ENCODE measurements at regions not wholly inside any gene's neighbourhood (a gene's known extent, or its start where the extent isn't known, plus 50 kb on each side); places are given as distances from the start of the nearest gene placed in this dataset.

- no peak overlapping the region for H2AK5ac ChIP-seq (ENCODE audit: low read length)
- no peak overlapping the region for H4K5ac ChIP-seq (ENCODE audit: low read length)
- no peak overlapping the region for H3K23ac ChIP-seq (ENCODE audit: low read length)
- no peak overlapping the region for H2BK15ac ChIP-seq (replicated peaks; ENCODE audit: low read depth)
- H2BK5ac ChIP-seq (ENCODE audit: low read length): no peak overlapping the region
- H3K36me3 ChIP-seq (ENCODE audit: control insufficient read depth, insufficient read depth, low read length): no peaks in the 10 kb centered on the region
- no peak overlapping the region for H3K9ac ChIP-seq (ENCODE audit: low read length)
- H3K27ac ChIP-seq (ENCODE audit: low read depth, low read length): no peak overlapping the region
- H2BK120ac ChIP-seq (ENCODE audit: low read depth, low read length): no peak overlapping the region
- H3K4me3 ChIP-seq (ENCODE audit: low read length): no peak overlapping the region
- H3K4me1 ChIP-seq (ENCODE audit: control insufficient read depth, low read depth, low read length): no peaks in the 10 kb centered on the region
- no peak overlapping the region for H4K8ac ChIP-seq (ENCODE audit: low read depth, low read length)
- H3K18ac ChIP-seq (ENCODE audit: low read length): no peak overlapping the region
- H3K56ac ChIP-seq (ENCODE audit: low read length): no peak overlapping the region
- no peak overlapping the region for H3K4ac ChIP-seq (ENCODE audit: low read depth, low read length)
- no peak overlapping the region for H3K4me2 ChIP-seq (ENCODE audit: low read length)
- no peaks in the 10 kb centered on the region for H3K79me1 ChIP-seq (ENCODE audit: low read length)
- DNase-seq: no peak
- H3K27me3 ChIP-seq (ENCODE audit: insufficient read depth, low read length, poor library complexity): no peaks in the 10 kb centered on the region
- no peaks in the 10 kb centered on the region for H3K79me2 ChIP-seq (ENCODE audit: control insufficient read depth, insufficient read depth, low read length)
Observed at GRCh38 chr14:40523123-40523522, 1083.6 kb upstream of the LRFN5 start.

GRCh38 chr14:40494483-40494882, 1062.2 kb upstream of the FBXO33 start:
- no peak overlapping the region for H3K9ac ChIP-seq (ENCODE audit: low read length)
- H4K8ac ChIP-seq (ENCODE audit: low read depth, low read length): no peak overlapping the region
- H3K4me2 ChIP-seq (ENCODE audit: low read length): no peak overlapping the region
- no peaks in the 10 kb centered on the region for H3K4me1 ChIP-seq (ENCODE audit: control insufficient read depth, low read depth, low read length)
- H2BK120ac ChIP-seq (ENCODE audit: low read depth, low read length): no peak overlapping the region
- H3K27ac ChIP-seq (ENCODE audit: low read depth, low read length): no peak overlapping the region
- H3K36me3 ChIP-seq (ENCODE audit: control insufficient read depth, insufficient read depth, low read length): no peaks in the 10 kb centered on the region
- H3K23ac ChIP-seq (ENCODE audit: low read length): no peak overlapping the region
- WGBS (ENCODE audit: extremely low coverage, insufficient coverage, low lambda C conversion rate): no CpG with 5 or more reads among the region's 3 CpGs
- DNase-seq: no peak
- H2BK15ac ChIP-seq (replicated peaks; ENCODE audit: low read depth): no peak overlapping the region
- H3K79me1 ChIP-seq (ENCODE audit: low read length): no peaks in the 10 kb centered on the region
- H3K18ac ChIP-seq (ENCODE audit: low read length): no peak overlapping the region
- H3K79me2 ChIP-seq (ENCODE audit: control insufficient read depth, insufficient read depth, low read length): no peaks in the 10 kb centered on the region
- no peaks in the 10 kb centered on the region for H3K27me3 ChIP-seq (ENCODE audit: insufficient read depth, low read length, poor library complexity)
- H4K5ac ChIP-seq (ENCODE audit: low read length): no peak overlapping the region
- H2BK5ac ChIP-seq (ENCODE audit: low read length): no peak overlapping the region
- no peak overlapping the region for H3K56ac ChIP-seq (ENCODE audit: low read length)
- no peak overlapping the region for H3K4me3 ChIP-seq (ENCODE audit: low read length)
- no peak overlapping the region for H3K4ac ChIP-seq (ENCODE audit: low read depth, low read length)
- no peak overlapping the region for H2AK5ac ChIP-seq (ENCODE audit: low read length)

GRCh38 chr14:40487824-40488223, 1055.6 kb upstream of the FBXO33 start:
- WGBS (ENCODE audit: extremely low coverage, insufficient coverage, low lambda C conversion rate): no CpG with 5 or more reads among the region's 1 CpG

GRCh38 chr14:40485688-40486087, 1053.5 kb upstream of the FBXO33 start:
- H3K56ac ChIP-seq (ENCODE audit: low read length): no peak overlapping the region
- H3K9ac ChIP-seq (ENCODE audit: low read length): no peak overlapping the region

More at GRCh38 chr14:40487824-40488223, 1055.6 kb upstream of the FBXO33 start:
- no peak for DNase-seq
- no peak overlapping the region for H3K4me2 ChIP-seq (ENCODE audit: low read length)
- no peak overlapping the region for H2BK5ac ChIP-seq (ENCODE audit: low read length)
- H3K79me1 ChIP-seq (ENCODE audit: low read length): no peaks in the 10 kb centered on the region
- H3K4me3 ChIP-seq (ENCODE audit: low read length): no peak overlapping the region
- H3K27ac ChIP-seq (ENCODE audit: low read depth, low read length): no peak overlapping the region
- H3K56ac ChIP-seq (ENCODE audit: low read length): no peak overlapping the region
- no peak overlapping the region for H3K4ac ChIP-seq (ENCODE audit: low read depth, low read length)
- H2BK120ac ChIP-seq (ENCODE audit: low read depth, low read length): no peak overlapping the region
- no peaks in the 10 kb centered on the region for H3K36me3 ChIP-seq (ENCODE audit: control insufficient read depth, insufficient read depth, low read length)
- H3K23ac ChIP-seq (ENCODE audit: low read length): no peak overlapping the region
- no peak overlapping the region for H2AK5ac ChIP-seq (ENCODE audit: low read length)
- no peaks in the 10 kb centered on the region for H3K79me2 ChIP-seq (ENCODE audit: control insufficient read depth, insufficient read depth, low read length)
- no peaks in the 10 kb centered on the region for H3K4me1 ChIP-seq (ENCODE audit: control insufficient read depth, low read depth, low read length)
- no peak overlapping the region for H3K9ac ChIP-seq (ENCODE audit: low read length)
- no peak overlapping the region for H4K5ac ChIP-seq (ENCODE audit: low read length)
- no peak overlapping the region for H2BK15ac ChIP-seq (replicated peaks; ENCODE audit: low read depth)
- H3K18ac ChIP-seq (ENCODE audit: low read length): no peak overlapping the region
- H3K27me3 ChIP-seq (ENCODE audit: insufficient read depth, low read length, poor library complexity): no peaks in the 10 kb centered on the region
- no peak overlapping the region for H4K8ac ChIP-seq (ENCODE audit: low read depth, low read length)

GRCh38 chr14:40476005-40476404, 1043.8 kb upstream of the FBXO33 start:
- DNase-seq: no peak
- Histone ChIP-seq H3K18ac (ENCODE audit: low read length) (no peak overlapping the region), H3K36me3 (ENCODE audit: control insufficient read depth, insufficient read depth, low read length) (no peaks in the 10 kb centered on the region), H4K8ac (ENCODE audit: low read depth, low read length) (no peak overlapping the region), H3K79me2 (ENCODE audit: control insufficient read depth, insufficient read depth, low read length) (no peaks in the 10 kb centered on the region), H3K4me2 (ENCODE audit: low read length) (no peak overlapping the region), H3K79me1 (ENCODE audit: low read length) (no peaks in the 10 kb centered on the region), H3K56ac (ENCODE audit: low read length) (no peak overlapping the region), H2BK15ac (replicated peaks; ENCODE audit: low read depth) (no peak overlapping the region), H3K4me3 (ENCODE audit: low read length) (no peak overlapping the region), H2AK5ac (ENCODE audit: low read length) (no peak overlapping the region), H2BK120ac (ENCODE audit: low read depth, low read length) (no peak overlapping the region), H3K23ac (ENCODE audit: low read length) (no peak overlapping the region), H3K27ac (ENCODE audit: low read depth, low read length) (no peak overlapping the region), H4K5ac (ENCODE audit: low read length) (no peak overlapping the region), H3K27me3 (ENCODE audit: insufficient read depth, low read length, poor library complexity) (no peaks in the 10 kb centered on the region), H3K9ac (ENCODE audit: low read length) (no peak overlapping the region), H3K4ac (ENCODE audit: low read depth, low read length) (no peak overlapping the region), H2BK5ac (ENCODE audit: low read length) (no peak overlapping the region), H3K4me1 (ENCODE audit: control insufficient read depth, low read depth, low read length) (no peaks in the 10 kb centered on the region)
- no CpG with 5 or more reads among the region's 1 CpG for WGBS (ENCODE audit: extremely low coverage, insufficient coverage, low lambda C conversion rate)

More at GRCh38 chr14:40485688-40486087, 1053.5 kb upstream of the FBXO33 start:
- no peak overlapping the region for H3K4me2 ChIP-seq (ENCODE audit: low read length)
- H2AK5ac ChIP-seq (ENCODE audit: low read length): no peak overlapping the region
- no peaks in the 10 kb centered on the region for H3K79me1 ChIP-seq (ENCODE audit: low read length)
- H4K5ac ChIP-seq (ENCODE audit: low read length): no peak overlapping the region
- H4K8ac ChIP-seq (ENCODE audit: low read depth, low read length): no peak overlapping the region
- no peaks in the 10 kb centered on the region for H3K27me3 ChIP-seq (ENCODE audit: insufficient read depth, low read length, poor library complexity)
- no peaks in the 10 kb centered on the region for H3K4me1 ChIP-seq (ENCODE audit: control insufficient read depth, low read depth, low read length)
- no peak overlapping the region for H2BK15ac ChIP-seq (replicated peaks; ENCODE audit: low read depth)
- no peak overlapping the region for H3K4ac ChIP-seq (ENCODE audit: low read depth, low read length)
- H2BK5ac ChIP-seq (ENCODE audit: low read length): no peak overlapping the region
- no peak overlapping the region for H2BK120ac ChIP-seq (ENCODE audit: low read depth, low read length)
- no peak overlapping the region for H3K4me3 ChIP-seq (ENCODE audit: low read length)
- no peak overlapping the region for H3K23ac ChIP-seq (ENCODE audit: low read length)
- H3K79me2 ChIP-seq (ENCODE audit: control insufficient read depth, insufficient read depth, low read length): no peaks in the 10 kb centered on the region
- H3K18ac ChIP-seq (ENCODE audit: low read length): no peak overlapping the region
- no peak for DNase-seq
- no peak overlapping the region for H3K27ac ChIP-seq (ENCODE audit: low read depth, low read length)
- H3K36me3 ChIP-seq (ENCODE audit: control insufficient read depth, insufficient read depth, low read length): no peaks in the 10 kb centered on the region

GRCh38 chr14:40467969-40468368, 1035.7 kb upstream of the FBXO33 start:
- no peak overlapping the region for H2BK120ac ChIP-seq (ENCODE audit: low read depth, low read length)
- no peak overlapping the region for H4K8ac ChIP-seq (ENCODE audit: low read depth, low read length)
- no peak overlapping the region for H3K4me2 ChIP-seq (ENCODE audit: low read length)
- H2BK5ac ChIP-seq (ENCODE audit: low read length): no peak overlapping the region
- no peaks in the 10 kb centered on the region for H3K79me2 ChIP-seq (ENCODE audit: control insufficient read depth, insufficient read depth, low read length)
- H2BK15ac ChIP-seq (replicated peaks; ENCODE audit: low read depth): no peak overlapping the region
- H3K23ac ChIP-seq (ENCODE audit: low read length): no peak overlapping the region
- no peak overlapping the region for H3K56ac ChIP-seq (ENCODE audit: low read length)
- H3K36me3 ChIP-seq (ENCODE audit: control insufficient read depth, insufficient read depth, low read length): no peaks in the 10 kb centered on the region
- no peak overlapping the region for H3K27ac ChIP-seq (ENCODE audit: low read depth, low read length)
- H3K79me1 ChIP-seq (ENCODE audit: low read length): no peaks in the 10 kb centered on the region
- WGBS (ENCODE audit: extremely low coverage, insufficient coverage, low lambda C conversion rate): no CpG with 5 or more reads among the region's 1 CpG
- H3K18ac ChIP-seq (ENCODE audit: low read length): no peak overlapping the region
- no peak overlapping the region for H3K4ac ChIP-seq (ENCODE audit: low read depth, low read length)
- no peak overlapping the region for H2AK5ac ChIP-seq (ENCODE audit: low read length)
- DNase-seq: no peak
- no peaks in the 10 kb centered on the region for H3K27me3 ChIP-seq (ENCODE audit: insufficient read depth, low read length, poor library complexity)
- H3K4me3 ChIP-seq (ENCODE audit: low read length): no peak overlapping the region
- no peak overlapping the region for H4K5ac ChIP-seq (ENCODE audit: low read length)
- H3K9ac ChIP-seq (ENCODE audit: low read length): no peak overlapping the region
- no peaks in the 10 kb centered on the region for H3K4me1 ChIP-seq (ENCODE audit: control insufficient read depth, low read depth, low read length)

Data from mesendoderm (in vitro differentiated cells).